Panc1 (cell line): ENCODE measurements at regions not wholly inside any gene's neighbourhood (a gene's known extent, or its start where the extent isn't known, plus 50 kb on each side); places are given as distances from the start of the nearest gene placed in this dataset.

Experiments
- CTCF ChIP-seq: fragments of 450-650 bp; IDR thresholded peaks from 2 replicates; pipeline ENCODE4 v1.5.1; 2017; ENCODE audit warnings: mild to moderate bottlenecking
- POLR2AphosphoS5 ChIP-seq: IDR thresholded peaks from 2 replicates; pipeline ENCODE4 v1.6.1; 2012; ENCODE audit warnings: mild to moderate bottlenecking, low read depth, low read length, moderate library complexity
- REST ChIP-seq, 2 experiments: IDR thresholded peaks; 2 replicates each; pipeline ENCODE4 v1.6.1; 2011 to 2012; ENCODE audit warnings: low read depth in 2 of 2, control low read depth in 1 of 2, low read length in 1 of 2, mild to moderate bottlenecking in 1 of 2, moderate library complexity in 1 of 2; ENCODE audit not compliant: insufficient read depth in 1 of 2
- TCF7L2 ChIP-seq: IDR thresholded peaks from 2 replicates; pipeline ENCODE4 v1.6.1; 2011; ENCODE audit warnings: mild to moderate bottlenecking, low read depth, low read length, inconsistent platforms

- TF ChIP-seq CTCF (no peak), REST (IDR thresholded peaks at IDR 0.05; ENCODE audit: insufficient read depth in 1 of 2, low read depth in 2 of 2, low read length in 1 of 2) (no peak), POLR2AphosphoS5 (no peak), TCF7L2 (no peak)
These were observed 807.1 kb downstream of the RNF144A start for GRCh38 chr2:7724336-7724735.
